Mammary epithelial cell (primary cell): ENCODE measurements at regions not wholly inside any gene's neighbourhood (a gene's known extent, or its start where the extent isn't known, plus 50 kb on each side); places are given as distances from the start of the nearest gene placed in this dataset.

Source experiments
- CTCF ChIP-seq, 2 donors: IDR thresholded peaks in 1 of 2; conservative IDR thresholded peaks in 1 of 2; 2 replicates each; pipeline ENCODE4 v1.5.1; 2011 to 2012; ENCODE audit warnings: inconsistent platforms in 2 of 2, low read length in 2 of 2, mild to moderate bottlenecking in 2 of 2, control low read depth in 1 of 2, low read depth in 1 of 2; ENCODE audit not compliant: insufficient read depth in 1 of 2; ENCODE audit errors: extremely low read depth in 1 of 2
- EZH2 ChIP-seq: IDR thresholded peaks from 2 replicates; pipeline ENCODE4 v1.6.1; 2012; ENCODE audit warnings: low read length, inconsistent platforms, borderline replicate concordance

- TF ChIP-seq EZH2, result no peak
- no peak for TF ChIP-seq CTCF (conservative IDR thresholded peaks at IDR 0.05 in 1 of 2, IDR thresholded peaks at IDR 0.05 in 1 of 2; ENCODE audit: extremely low read depth in 1 of 2, insufficient read depth in 1 of 2, low read depth in 1 of 2, low read length in 2 of 2)
Observed at GRCh38 chr10:105718207-105718995, 1077.3 kb downstream of the SORCS3 start.
